BJ (cell line): ENCODE measurements at regions not wholly inside any gene's neighbourhood (a gene's known extent, or its start where the extent isn't known, plus 50 kb on each side); places are given as distances from the start of the nearest gene placed in this dataset.

ENCODE experiments used
- CTCF ChIA-PET: fragments of 350-600 bp; formaldehyde crosslinking; extraction: SDS; loops from one replicate; lab custom pipeline; 2021; ENCODE audit warnings: antibody characterized with exemption, inconsistent platforms; lab: Yijun Ruan, JAX
- POLR2A ChIA-PET: fragments of 300-600 bp; sonication (Branson Sonifier 250); formaldehyde crosslinking; extraction: SDS; loops from one replicate; lab custom pipeline; 2021; ENCODE audit warnings: antibody characterized with exemption; lab: Charles Lee
- DNase-seq: peaks from one replicate; pipeline ENCODE4 v3.0.0-alpha.2; 2011; ENCODE audit warnings: low read depth
- H3K27me3 ChIP-seq: 2 replicates; pipeline ENCODE4 v1.6.0; 2011; ENCODE audit warnings: low read length; ENCODE audit not compliant: control insufficient read depth, insufficient read depth
- H3K36me3 ChIP-seq: 2 replicates; pipeline ENCODE4 v1.5.1; 2011; ENCODE audit warnings: low read length; ENCODE audit not compliant: control insufficient read depth, insufficient read depth
- H3K4me3 ChIP-seq: 2 replicates; pipeline ENCODE4 v1.5.1; 2011; ENCODE audit warnings: low read depth, mild to moderate bottlenecking, control low read depth, low read length
- CTCF ChIP-seq: IDR thresholded peaks from 2 replicates; pipeline ENCODE4 v1.5.1; 2011; ENCODE audit warnings: low read depth, mild to moderate bottlenecking, control low read depth, inconsistent platforms, low read length, moderate library complexity; ENCODE audit not compliant: insufficient read depth

GRCh38 chr9:12874395-12874794, 99.6 kb downstream of the LURAP1L start:
- CTCF ChIA-PET: no interaction called here
- H3K4me3 ChIP-seq: no peak overlapping the region
- TF ChIP-seq CTCF: no peak
- H3K36me3 ChIP-seq: no peaks in the 10 kb centered on the region
- POLR2A ChIA-PET: no interaction called here
- H3K27me3 ChIP-seq: no peaks in the 10 kb centered on the region
- DNase-seq: no peak

DNA sequence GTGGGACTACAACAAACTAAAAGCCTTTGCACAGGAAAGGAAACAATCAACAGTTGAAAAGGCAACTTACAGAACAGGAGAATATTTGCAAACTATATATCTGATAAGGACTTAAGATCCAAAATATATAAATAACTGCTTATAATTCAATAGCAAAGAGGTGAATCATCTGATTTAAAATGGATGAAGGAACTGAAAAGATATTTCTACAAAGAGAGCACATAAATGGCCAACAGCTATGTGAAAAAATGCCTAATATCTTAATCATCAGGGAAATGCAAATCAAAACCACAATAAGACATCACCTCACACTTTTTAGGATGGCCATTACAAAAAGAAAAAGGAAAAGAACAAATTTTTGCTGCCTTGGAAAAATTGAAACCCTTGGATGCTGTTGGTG, 100.4 kb downstream of the LURAP1L start:
- POLR2A ChIA-PET: interaction anchor here (0.6 kb wide), 1 partner anchor 143 kb away, joined by 3 read pairs; no protein-coding TSS in a partner anchor
- DNase-seq: peak; percentile 9
- no peak for TF ChIP-seq CTCF
- Histone ChIP-seq H3K27me3 (no peaks in the 10 kb centered on the region), H3K36me3 (no peaks in the 10 kb centered on the region), H3K4me3 (no peak overlapping the region)
- CTCF ChIA-PET: no interaction called here

DNA sequence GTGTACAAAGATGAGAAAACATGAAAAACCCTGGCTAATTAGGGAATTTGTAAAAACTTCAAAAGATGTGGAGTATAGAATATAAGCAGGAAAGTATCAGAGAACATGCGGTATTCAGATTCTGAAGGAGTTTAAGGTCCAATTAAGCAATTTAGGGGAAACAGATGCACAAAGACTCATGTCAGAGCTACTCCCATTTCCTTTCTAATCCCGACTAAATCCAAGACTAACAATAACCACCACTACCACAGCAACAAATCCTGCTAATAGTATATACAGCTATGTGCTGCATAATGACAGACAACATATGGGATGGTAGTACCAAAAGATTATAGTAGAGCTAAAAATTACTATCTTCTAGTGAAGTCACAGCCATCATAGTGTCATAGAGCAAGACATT, 102.1 kb downstream of the LURAP1L start:
- CTCF ChIA-PET: interaction anchor here (0.9 to 1.1 kb wide), 2 partner anchors 133 to 153 kb away, joined by 3 read pairs; no protein-coding TSS in a partner anchor
- POLR2A ChIA-PET: no interaction called here
- no peak for TF ChIP-seq CTCF

DNA sequence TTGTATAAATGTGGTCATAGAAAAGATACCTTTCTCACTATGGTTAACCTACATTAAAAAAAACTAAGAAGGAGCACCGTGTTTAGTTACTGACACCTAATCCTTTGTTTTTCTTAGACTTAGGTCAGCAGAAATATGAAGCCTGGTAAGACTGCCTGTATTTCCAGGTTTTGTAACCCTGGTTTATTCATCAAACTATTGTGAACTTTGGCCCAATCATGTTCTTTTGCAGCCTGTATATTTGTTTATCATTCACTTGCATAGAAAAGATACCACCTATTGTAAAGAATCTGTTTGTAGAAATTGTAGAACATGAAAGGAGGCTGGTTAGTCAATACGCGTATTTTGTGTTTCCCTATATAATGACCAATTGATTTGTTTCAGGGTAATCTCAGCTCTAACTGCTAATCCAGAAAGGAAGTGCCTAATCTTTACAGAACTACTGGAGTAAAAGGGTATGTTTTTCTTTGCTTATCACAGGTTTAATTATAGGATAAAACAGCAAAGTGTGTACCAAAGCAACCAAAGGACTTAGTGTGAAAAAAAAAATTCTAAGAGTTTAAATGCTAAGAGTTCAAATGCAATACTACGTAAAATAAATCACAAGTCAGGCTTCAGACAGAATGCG, 103.6 kb downstream of the LURAP1L start:
- no peak overlapping the region for H3K4me3 ChIP-seq
- DNase-seq: no peak
- no peak for TF ChIP-seq CTCF
- ChIA-PET CTCF (no interaction called here), POLR2A (no interaction called here)
- no peaks in the 10 kb centered on the region for H3K36me3 ChIP-seq
- H3K27me3 ChIP-seq: no peaks in the 10 kb centered on the region

More for the DNA sequence above, 102.1 kb downstream of the LURAP1L start:
- H3K36me3 ChIP-seq: no peaks in the 10 kb centered on the region
- DNase-seq: no peak
- no peak overlapping the region for H3K4me3 ChIP-seq
- no peaks in the 10 kb centered on the region for H3K27me3 ChIP-seq

- no peaks in the 10 kb centered on the region for H3K36me3 ChIP-seq
- H3K4me3 ChIP-seq: no peak overlapping the region
- no peak for DNase-seq
- ChIA-PET POLR2A (no interaction called here), CTCF (no interaction called here)
- no peak for TF ChIP-seq CTCF
- H3K27me3 ChIP-seq: no peaks in the 10 kb centered on the region
Observed at GRCh38 chr9:12879961-12880360, 105.1 kb downstream of the LURAP1L start.
